ENCODE measurements at regions not wholly inside any gene's neighbourhood (a gene's known extent, or its start where the extent isn't known, plus 50 kb on each side); places are given as distances from the start of the nearest gene placed in this dataset.
A peak's percentile ranks its signal among the peaks of the same experiment; 100 is the strongest.

- no peaks in the 10 kb centered on the region for H3K4me1 Mint-ChIP-seq
- no peaks in the 10 kb centered on the region for H3K36me3 Mint-ChIP-seq
- DNase-seq (ENCODE audit: low spot score in 2 of 2) (no peak), ATAC-seq (no peak)
- no peaks in the 10 kb centered on the region for H3K9me3 Mint-ChIP-seq
- no peak overlapping the region for H3K4me3 Mint-ChIP-seq
- H3K27ac Mint-ChIP-seq, result no peak overlapping the region
Measured at GRCh38 chr2:128799284-128799552, 480.6 kb upstream of the HS6ST1 start.

DNA sequence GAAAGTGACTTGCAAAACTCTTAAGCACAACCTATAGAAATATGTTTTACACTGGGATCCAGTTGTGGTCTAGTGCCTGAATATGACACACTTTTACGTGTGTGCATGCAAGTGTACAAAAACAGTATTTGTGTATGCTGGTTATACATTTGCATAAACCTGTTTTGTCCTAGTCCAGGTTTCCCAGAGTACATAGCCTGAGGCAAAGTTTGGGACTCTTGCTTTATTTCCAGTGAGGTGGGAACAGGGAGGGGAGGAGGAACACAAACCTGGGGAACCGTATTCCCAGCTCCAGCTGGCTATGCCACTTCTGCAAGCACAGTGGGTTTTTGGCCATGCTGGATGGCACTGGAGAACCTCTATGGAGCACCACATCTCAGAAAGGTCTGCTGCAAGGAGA lies 481.1 kb upstream of the HS6ST1 start:
- no peak for ATAC-seq
- Mint-ChIP-seq H3K9me3 (no peaks in the 10 kb centered on the region), H3K36me3 (no peaks in the 10 kb centered on the region), H3K4me1 (no peaks in the 10 kb centered on the region), H3K27ac (no peak overlapping the region), H3K4me3 (no peak overlapping the region)
- no peak for DNase-seq (ENCODE audit: low spot score in 2 of 2)

GRCh38 chr2:128801576-128801975 lies 482.9 kb upstream of the HS6ST1 start:
- no peak for ATAC-seq
- DNase-seq (ENCODE audit: low spot score in 2 of 2), result no peak
- no peaks in the 10 kb centered on the region for H3K9me3 Mint-ChIP-seq

DNA sequence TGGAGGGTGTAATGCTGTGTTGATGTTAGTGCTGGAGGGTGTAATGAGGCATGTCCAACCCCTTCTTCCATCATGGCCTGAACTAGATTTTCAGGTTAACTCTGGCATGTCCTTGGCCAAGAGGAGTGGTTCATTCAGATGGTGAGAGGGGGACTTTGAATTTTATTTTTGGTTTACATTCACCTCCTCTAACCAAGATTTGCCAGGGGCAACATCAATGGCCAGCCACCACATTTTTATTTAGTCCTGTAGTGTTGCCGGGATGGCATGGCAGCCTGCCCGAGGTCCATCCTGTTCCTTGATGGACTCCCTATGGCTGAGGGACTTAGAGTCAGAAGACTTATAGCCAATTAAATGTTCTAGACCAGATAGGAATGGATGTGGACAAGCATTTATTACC lies 484.6 kb upstream of the HS6ST1 start:
- ATAC-seq (no peak), DNase-seq (ENCODE audit: low spot score in 2 of 2) (no peak)
- Mint-ChIP-seq H3K9me3 (no peaks in the 10 kb centered on the region), H3K36me3 (no peaks in the 10 kb centered on the region), H3K27ac (no peak overlapping the region), H3K4me1 (no peaks in the 10 kb centered on the region), H3K4me3 (no peak overlapping the region)

More at GRCh38 chr2:128801576-128801975, 482.9 kb upstream of the HS6ST1 start:
- no peak overlapping the region for H3K4me3 Mint-ChIP-seq
- H3K36me3 Mint-ChIP-seq, result no peaks in the 10 kb centered on the region
- H3K4me1 Mint-ChIP-seq, result no peaks in the 10 kb centered on the region
- no peak overlapping the region for H3K27ac Mint-ChIP-seq

DNA sequence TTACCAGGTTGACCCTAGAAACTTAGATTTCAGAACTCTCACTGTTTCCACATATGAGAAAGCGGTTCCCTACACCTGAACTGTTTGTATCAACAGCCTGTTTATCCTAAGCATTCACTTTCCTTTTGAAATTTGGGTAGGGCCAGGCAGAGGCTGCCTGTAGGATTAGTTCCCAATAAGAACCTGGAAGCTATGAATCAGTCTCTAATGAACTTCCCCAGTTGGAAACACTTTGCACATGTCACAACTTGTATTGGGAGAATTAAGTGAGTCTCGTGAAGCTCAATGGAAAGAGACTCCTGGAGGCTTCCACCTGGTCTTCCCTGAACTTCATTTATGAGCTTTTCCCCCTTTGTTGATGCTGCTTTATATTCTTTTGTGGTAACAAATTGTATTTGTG lies 486.6 kb upstream of the HS6ST1 start:
- Mint-ChIP-seq H3K27ac (no peak overlapping the region), H3K36me3 (no peaks in the 10 kb centered on the region), H3K4me3 (no peak overlapping the region), H3K9me3 (no peaks in the 10 kb centered on the region), H3K4me1 (no peaks in the 10 kb centered on the region)
- DNase-seq (ENCODE audit: low spot score in 2 of 2) (no peak), ATAC-seq (no peak)

GRCh38 chr2:128805918-128806317 lies 487.2 kb upstream of the HS6ST1 start:
- Mint-ChIP-seq H3K36me3 (no peaks in the 10 kb centered on the region), H3K4me3 (no peak overlapping the region), H3K27ac (no peak overlapping the region), H3K4me1 (no peaks in the 10 kb centered on the region), H3K9me3 (no peaks in the 10 kb centered on the region)
- no peak for DNase-seq (ENCODE audit: low spot score in 2 of 2)
- ATAC-seq, result no peak

DNA sequence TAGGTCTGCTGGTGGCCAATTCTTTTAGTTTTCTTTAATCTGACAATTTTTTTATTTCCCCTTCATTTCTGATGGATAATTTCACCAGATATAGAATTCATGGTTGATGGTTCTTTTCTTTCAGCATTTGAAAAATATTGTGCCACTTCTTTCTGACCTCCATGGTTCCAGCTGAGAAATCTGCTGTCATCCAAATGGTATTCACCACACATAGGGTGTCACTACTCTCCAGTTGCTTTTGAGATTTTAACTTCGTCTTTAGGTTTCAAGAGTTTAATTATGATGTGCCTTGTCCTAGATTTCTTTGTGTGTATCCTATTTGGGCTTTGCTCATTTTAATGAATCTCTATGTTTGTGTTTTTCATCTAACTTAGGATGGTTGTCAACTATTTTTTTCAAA lies 488.6 kb upstream of the HS6ST1 start:
- Mint-ChIP-seq H3K4me1 (no peaks in the 10 kb centered on the region), H3K36me3 (no peaks in the 10 kb centered on the region), H3K27ac (no peak overlapping the region), H3K9me3 (no peaks in the 10 kb centered on the region), H3K4me3 (no peak overlapping the region)
- no peak for DNase-seq (ENCODE audit: low spot score in 2 of 2)
- no peak for ATAC-seq

- DNase-seq (ENCODE audit: low spot score in 2 of 2) (no peak), ATAC-seq (no peak)
Measured at GRCh38 chr2:128808462-128809258, 490.0 kb upstream of the HS6ST1 start.

DNA sequence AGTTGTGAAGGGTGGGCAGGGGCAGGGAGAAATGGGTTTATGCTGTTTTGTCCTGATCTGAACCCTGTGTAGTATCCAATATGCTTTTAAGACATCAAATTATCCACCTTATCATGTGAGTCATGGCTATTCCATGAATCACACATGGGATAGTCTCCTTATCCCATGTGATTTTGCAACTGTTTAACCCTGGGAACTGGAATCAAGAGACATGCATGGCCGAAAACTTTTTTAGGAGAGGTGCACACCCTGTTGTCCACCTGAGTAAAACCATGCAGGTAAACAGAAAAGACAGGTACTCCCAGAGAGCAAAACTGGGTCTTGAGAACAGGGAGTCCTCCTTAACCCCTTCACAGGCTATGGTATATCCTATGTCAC lies 490.6 kb upstream of the HS6ST1 start:
- DNase-seq (ENCODE audit: low spot score in 2 of 2) (no peak), ATAC-seq (no peak)
- Mint-ChIP-seq H3K4me1 (no peaks in the 10 kb centered on the region), H3K36me3 (no peaks in the 10 kb centered on the region), H3K27ac (no peak overlapping the region), H3K9me3 (no peaks in the 10 kb centered on the region), H3K4me3 (no peak overlapping the region)

More at GRCh38 chr2:128808462-128809258, 490.0 kb upstream of the HS6ST1 start:
- H3K4me3 Mint-ChIP-seq, result no peak overlapping the region
- H3K4me1 Mint-ChIP-seq, result no peaks in the 10 kb centered on the region
- H3K27ac Mint-ChIP-seq, result no peak overlapping the region
- H3K9me3 Mint-ChIP-seq, result no peaks in the 10 kb centered on the region
- H3K36me3 Mint-ChIP-seq, result no peaks in the 10 kb centered on the region

DNA sequence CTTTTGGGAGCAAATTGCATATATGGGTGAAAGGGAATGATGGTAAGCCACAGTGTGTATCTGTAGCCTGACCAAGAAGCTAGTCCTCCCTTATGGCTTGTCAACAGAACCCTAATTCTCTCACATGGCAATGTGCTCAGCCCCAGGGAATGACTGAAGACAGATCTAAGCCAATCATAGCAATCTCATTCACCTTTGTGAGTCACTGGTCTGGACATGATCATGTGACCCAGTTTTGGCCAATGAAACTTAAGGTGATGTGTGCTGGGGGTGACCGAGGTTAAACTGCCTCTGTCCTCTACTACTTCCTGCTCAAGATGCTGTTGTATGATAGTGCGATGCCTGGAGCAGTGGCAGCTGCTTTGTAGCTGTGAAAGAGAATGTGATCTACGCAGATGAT lies 491.2 kb upstream of the HS6ST1 start:
- Mint-ChIP-seq H3K9me3 (no peaks in the 10 kb centered on the region), H3K36me3 (no peaks in the 10 kb centered on the region), H3K4me3 (no peak overlapping the region), H3K27ac (no peak overlapping the region), H3K4me1 (no peaks in the 10 kb centered on the region)
- no peak for DNase-seq (ENCODE audit: low spot score in 2 of 2)
- ATAC-seq, result no peak

DNA sequence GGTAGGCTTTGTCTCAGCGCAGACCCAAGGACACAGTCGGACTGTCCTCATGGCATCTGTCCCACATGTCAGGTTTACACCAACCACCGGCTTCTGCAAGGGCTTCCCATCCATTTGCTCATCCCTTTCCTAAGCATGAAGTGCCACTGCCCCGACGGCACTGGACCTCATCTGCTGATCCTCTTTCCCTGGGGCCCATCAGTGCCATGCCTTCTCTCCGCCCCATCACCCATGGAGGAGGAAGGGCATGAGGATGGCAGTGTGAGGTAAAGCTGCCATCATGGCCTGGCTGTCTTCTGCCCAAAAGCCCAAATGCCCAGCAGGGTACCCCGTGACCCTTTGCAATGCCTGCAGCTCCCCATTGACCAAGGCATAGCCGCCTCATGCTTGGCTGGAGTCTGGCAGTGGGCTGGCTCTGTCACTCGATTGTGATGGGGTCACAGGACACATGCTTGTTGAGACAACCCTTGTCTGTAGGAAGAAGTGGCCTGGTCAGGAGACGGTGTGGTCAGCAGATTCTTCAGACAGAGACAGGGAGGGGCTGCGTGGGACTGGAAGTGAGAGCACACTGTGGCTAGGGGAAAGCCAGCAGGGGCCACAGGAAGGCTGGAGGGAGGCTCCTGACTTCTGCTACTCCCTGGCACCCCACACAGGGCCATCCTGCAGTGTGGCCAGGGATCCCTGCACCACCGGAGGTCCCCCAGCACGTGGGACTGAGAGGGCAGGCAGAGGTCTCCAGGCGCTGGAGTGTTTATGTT lies 493.7 kb upstream of the HS6ST1 start:
- no peak overlapping the region for H3K4me3 Mint-ChIP-seq
- no peaks in the 10 kb centered on the region for H3K9me3 Mint-ChIP-seq
- H3K27ac Mint-ChIP-seq, result no peak overlapping the region
- no peaks in the 10 kb centered on the region for H3K4me1 Mint-ChIP-seq
- DNase-seq (ENCODE audit: low spot score in 2 of 2), result no peak
- ATAC-seq, result no peak
- H3K36me3 Mint-ChIP-seq, result no peaks in the 10 kb centered on the region

DNA sequence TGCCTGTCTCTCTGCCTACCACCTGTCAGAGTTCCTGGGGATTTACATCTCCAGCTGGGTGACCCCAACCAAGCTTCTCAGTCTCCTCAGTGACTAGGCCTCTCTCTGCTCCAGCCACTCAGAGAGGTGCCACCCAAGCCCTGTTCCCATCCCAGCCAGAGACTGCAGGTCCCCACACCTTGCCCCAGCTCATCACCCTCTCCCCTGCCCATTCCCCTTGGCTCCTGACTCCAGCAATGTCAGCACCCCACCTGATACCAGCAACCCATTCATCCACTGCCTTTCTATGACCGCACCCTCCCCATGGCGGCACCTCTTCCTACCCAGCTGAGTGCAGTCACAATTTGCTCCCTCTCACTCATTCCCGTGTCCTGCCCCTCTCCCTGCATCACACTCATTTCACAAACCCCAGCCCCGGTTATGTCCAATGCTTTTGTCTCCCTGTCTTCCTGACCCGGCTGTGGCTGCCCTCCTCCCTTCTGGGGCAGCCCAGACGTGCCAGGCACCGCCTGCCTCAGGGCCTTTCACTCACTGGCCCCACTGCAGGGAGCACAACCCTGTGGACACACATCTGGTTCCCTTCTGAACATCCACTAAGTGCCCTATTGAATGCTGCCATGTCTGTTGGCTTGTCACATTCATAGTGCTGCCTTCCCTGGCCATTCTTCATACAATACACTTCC lies 494.8 kb upstream of the HS6ST1 start:
- H3K4me1 Mint-ChIP-seq, result no peaks in the 10 kb centered on the region
- ATAC-seq (no peak), DNase-seq (ENCODE audit: low spot score in 2 of 2) (peak in 1 of 2 donors; percentile 13)
- H3K4me3 Mint-ChIP-seq, result no peak overlapping the region
- H3K27ac Mint-ChIP-seq, result no peak overlapping the region
- H3K9me3 Mint-ChIP-seq, result no peaks in the 10 kb centered on the region
- H3K36me3 Mint-ChIP-seq, result no peaks in the 10 kb centered on the region

- ATAC-seq (no peak), DNase-seq (ENCODE audit: low spot score in 2 of 2) (peak in 1 of 2 donors; percentile 17)
- H3K27ac Mint-ChIP-seq, result no peak overlapping the region
- no peaks in the 10 kb centered on the region for H3K4me1 Mint-ChIP-seq
- H3K9me3 Mint-ChIP-seq, result no peaks in the 10 kb centered on the region
- H3K4me3 Mint-ChIP-seq, result no peak overlapping the region
- no peaks in the 10 kb centered on the region for H3K36me3 Mint-ChIP-seq
Measured at GRCh38 chr2:128815248-128815647, 496.6 kb upstream of the HS6ST1 start.

GRCh38 chr2:128817171-128817570 lies 498.5 kb upstream of the HS6ST1 start:
- Mint-ChIP-seq H3K4me3 (no peak overlapping the region), H3K36me3 (no peaks in the 10 kb centered on the region), H3K9me3 (no peaks in the 10 kb centered on the region), H3K4me1 (no peaks in the 10 kb centered on the region), H3K27ac (no peak overlapping the region)
- no peak for ATAC-seq
- DNase-seq (ENCODE audit: low spot score in 2 of 2), result peak in 1 of 2 donors; percentile 22

DNA sequence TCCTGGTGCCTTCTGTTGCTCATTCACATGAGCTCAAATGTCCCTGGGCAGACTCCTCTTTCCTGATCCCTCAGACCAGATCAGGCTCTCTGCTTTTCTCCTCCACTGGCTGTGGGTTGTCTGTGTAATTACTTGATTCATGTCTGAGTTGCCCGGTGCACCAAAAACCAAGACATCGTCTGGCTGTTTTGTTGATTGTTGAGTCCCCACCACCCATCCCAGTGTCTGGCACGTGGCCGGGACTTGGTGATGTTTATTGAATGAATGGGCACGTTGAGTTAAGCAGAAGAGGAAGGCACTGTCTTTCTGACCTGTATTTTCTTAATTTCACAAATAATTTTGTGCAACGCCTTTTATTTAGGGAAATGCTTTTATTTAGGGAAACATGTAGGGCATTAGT lies 499.1 kb upstream of the HS6ST1 start:
- Mint-ChIP-seq H3K4me1 (no peaks in the 10 kb centered on the region), H3K36me3 (no peaks in the 10 kb centered on the region), H3K27ac (no peak overlapping the region), H3K9me3 (no peaks in the 10 kb centered on the region), H3K4me3 (no peak overlapping the region)
- ATAC-seq (no peak), DNase-seq (ENCODE audit: low spot score in 2 of 2) (peak in 1 of 2 donors; percentile 32)

GRCh38 chr2:128818248-128818647 lies 499.6 kb upstream of the HS6ST1 start:
- Mint-ChIP-seq H3K4me1 (no peaks in the 10 kb centered on the region), H3K27ac (no peak overlapping the region), H3K36me3 (no peaks in the 10 kb centered on the region), H3K4me3 (no peak overlapping the region), H3K9me3 (no peaks in the 10 kb centered on the region)
- ATAC-seq (no peak), DNase-seq (ENCODE audit: low spot score in 2 of 2) (no peak)

Data from stimulated activated effector memory CD8-positive, alpha-beta T cell treated with anti-CD3 and anti-CD28 coated beads, Interleukin-12 subunit alpha, Interleukin-12 subunit beta, amount 100 ng/mL, for 72 hours (primary cell).